PC-3 (cell line): ENCODE measurements at regions not wholly inside any gene's neighbourhood (a gene's known extent, or its start where the extent isn't known, plus 50 kb on each side); places are given as distances from the start of the nearest gene placed in this dataset.

Experiments
- ATAC-seq: fragments of 200-7000 bp; cut with Tn5 transposase; 2 replicates; pipeline ENCODE4 v1.9.1; 2020; ENCODE audit warnings: mild to moderate bottlenecking, moderate library complexity
- BruUV-seq: library from RNA; stranded (reverse); fragments of 400-500 nt; replicated peaks from 2 replicates; lab custom pipeline; 2021; lab: Mats Ljungman, UMichigan
- CTCF ChIA-PET: fragments of 300-600 bp; sonication (Branson Sonifier 250); formaldehyde crosslinking; loops from one replicate; lab custom pipeline; 2022; ENCODE audit warnings: antibody characterized with exemption; lab: Charles Lee
- POLR2A ChIA-PET: fragments of 300-600 bp; sonication (Branson Sonifier 250); formaldehyde crosslinking; loops from one replicate; lab custom pipeline; 2022; ENCODE audit warnings: antibody characterized with exemption; ENCODE audit not compliant: unreplicated experiment; lab: Charles Lee
- DNase-seq: peaks from one replicate; pipeline ENCODE4 v3.0.0-alpha.2; 2015
- H2AFZ ChIP-seq: fragments of 300-600 bp; sonication (generic); 2 replicates; pipeline ENCODE4 v1.6.0; 2016; ENCODE audit warnings: antibody characterized with exemption, low read length
- H3F3A ChIP-seq: fragments of 300-600 bp; sonication (generic); one replicate; pipeline ENCODE4 v1.6.0; 2017; ENCODE audit warnings: antibody characterized with exemption, low read length, control low read depth, mild to moderate bottlenecking; ENCODE audit not compliant: unreplicated experiment
- H3K27ac ChIP-seq: fragments of 300-600 bp; sonication (generic); 2 replicates; pipeline ENCODE4 v1.5.1; 2016; ENCODE audit warnings: mild to moderate bottlenecking, low read length
- H3K27me3 ChIP-seq: fragments of 300-600 bp; sonication (generic); 2 replicates; pipeline ENCODE4 v1.6.1; 2016; ENCODE audit warnings: low read length, mixed read lengths
- H3K36me3 ChIP-seq: fragments of 300-600 bp; sonication (generic); 2 replicates; pipeline ENCODE4 v1.6.1; 2016; ENCODE audit warnings: low read depth, mixed run types, low read length, mixed read lengths
- H3K4me1 ChIP-seq: fragments of 300-600 bp; sonication (generic); 2 replicates; pipeline ENCODE4 v1.5.1; 2016; ENCODE audit warnings: low read length; ENCODE audit not compliant: insufficient read depth
- H3K4me2 ChIP-seq: fragments of 300-600 bp; sonication (generic); 2 replicates; pipeline ENCODE4 v1.6.0; 2016; ENCODE audit warnings: low read length
- H3K4me3 ChIP-seq: fragments of 300-600 bp; sonication (generic); 2 replicates; pipeline ENCODE4 v1.5.1; 2016; ENCODE audit warnings: mild to moderate bottlenecking, low read length, mixed read lengths
- H3K79me2 ChIP-seq: fragments of 300-600 bp; sonication (generic); 2 replicates; pipeline ENCODE4 v1.6.1; 2017; ENCODE audit warnings: low read length, mixed read lengths
- H3K9ac ChIP-seq: fragments of 300-600 bp; sonication (generic); 2 replicates; pipeline ENCODE4 v1.6.0; 2016; ENCODE audit warnings: mild to moderate bottlenecking, low read length
- H3K9me2 ChIP-seq: fragments of 300-600 bp; sonication (generic); replicated peaks from 2 replicates; pipeline ENCODE4 v1.6.1; 2016; ENCODE audit warnings: mixed run types, low read length, mixed read lengths
- H3K9me3 ChIP-seq: fragments of 300-600 bp; sonication (generic); 2 replicates; pipeline ENCODE4 v1.6.1; 2016; ENCODE audit warnings: low read length, mixed read lengths
- H4K20me1 ChIP-seq: fragments of 300-600 bp; sonication (generic); 2 replicates; pipeline ENCODE4 v1.6.1; 2016; ENCODE audit warnings: low read length, mixed read lengths
- EZH2 ChIP-seq: fragments of 300-600 bp; sonication (generic); IDR thresholded peaks from one replicate; pipeline ENCODE4 v1.6.1; 2017; ENCODE audit warnings: antibody characterized with exemption, mild to moderate bottlenecking, low read length; ENCODE audit not compliant: unreplicated experiment
- EZH2phosphoT487 ChIP-seq: fragments of 300-600 bp; sonication (generic); IDR thresholded peaks from 2 replicates; pipeline ENCODE4 v1.6.1; 2018; ENCODE audit warnings: mild to moderate bottlenecking, antibody characterized with exemption, low read length, borderline replicate concordance
- intact Hi-C: fragments of 100-400 bp; cut with micrococcal nuclease; formaldehyde crosslinking; loops from 2 replicates; pipeline ENCODE4 v1.9.0; 2023
- TF ChIP-seq, protein P1 (sequence below): fragments of 300-600 bp; sonication (generic); conservative IDR thresholded peaks from 2 replicates; pipeline ENCODE4 v1.5.1; 2017; ENCODE audit warnings: antibody characterized with exemption, low read depth, mild to moderate bottlenecking, low read length

- no peak overlapping the region for H3K27ac ChIP-seq
- no peak overlapping the region for H3K4me3 ChIP-seq
- H4K20me1 ChIP-seq = no peaks in the 10 kb centered on the region
- H3K9me3 ChIP-seq = no peaks in the 10 kb centered on the region
- TF ChIP-seq, protein P1, sequence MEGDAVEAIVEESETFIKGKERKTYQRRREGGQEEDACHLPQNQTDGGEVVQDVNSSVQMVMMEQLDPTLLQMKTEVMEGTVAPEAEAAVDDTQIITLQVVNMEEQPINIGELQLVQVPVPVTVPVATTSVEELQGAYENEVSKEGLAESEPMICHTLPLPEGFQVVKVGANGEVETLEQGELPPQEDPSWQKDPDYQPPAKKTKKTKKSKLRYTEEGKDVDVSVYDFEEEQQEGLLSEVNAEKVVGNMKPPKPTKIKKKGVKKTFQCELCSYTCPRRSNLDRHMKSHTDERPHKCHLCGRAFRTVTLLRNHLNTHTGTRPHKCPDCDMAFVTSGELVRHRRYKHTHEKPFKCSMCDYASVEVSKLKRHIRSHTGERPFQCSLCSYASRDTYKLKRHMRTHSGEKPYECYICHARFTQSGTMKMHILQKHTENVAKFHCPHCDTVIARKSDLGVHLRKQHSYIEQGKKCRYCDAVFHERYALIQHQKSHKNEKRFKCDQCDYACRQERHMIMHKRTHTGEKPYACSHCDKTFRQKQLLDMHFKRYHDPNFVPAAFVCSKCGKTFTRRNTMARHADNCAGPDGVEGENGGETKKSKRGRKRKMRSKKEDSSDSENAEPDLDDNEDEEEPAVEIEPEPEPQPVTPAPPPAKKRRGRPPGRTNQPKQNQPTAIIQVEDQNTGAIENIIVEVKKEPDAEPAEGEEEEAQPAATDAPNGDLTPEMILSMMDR = no peak
- TF ChIP-seq EZH2 = no peak
- no peak overlapping the region for H2AFZ ChIP-seq
- H3K9ac ChIP-seq = no peak overlapping the region
- no peak overlapping the region for H3K4me2 ChIP-seq
- no peaks in the 10 kb centered on the region for H3K27me3 ChIP-seq
- H3K9me2 ChIP-seq = no peaks in the 10 kb centered on the region
- no peaks in the 10 kb centered on the region for H3K4me1 ChIP-seq
- no peaks in the 10 kb centered on the region for H3K36me3 ChIP-seq
- no peak for DNase-seq
- no peaks in the 10 kb centered on the region for H3K79me2 ChIP-seq
- no peaks in the 10 kb centered on the region for H3F3A ChIP-seq
- POLR2A ChIA-PET = no interaction called here
- no peak for ATAC-seq
- CTCF ChIA-PET = no interaction called here
- BruUV-seq = no TSS peak
- intact Hi-C loops = no loop called here
Observed at GRCh38 chr16:89040861-89041570, 52.6 kb upstream of the ACSF3 start.

DNA sequence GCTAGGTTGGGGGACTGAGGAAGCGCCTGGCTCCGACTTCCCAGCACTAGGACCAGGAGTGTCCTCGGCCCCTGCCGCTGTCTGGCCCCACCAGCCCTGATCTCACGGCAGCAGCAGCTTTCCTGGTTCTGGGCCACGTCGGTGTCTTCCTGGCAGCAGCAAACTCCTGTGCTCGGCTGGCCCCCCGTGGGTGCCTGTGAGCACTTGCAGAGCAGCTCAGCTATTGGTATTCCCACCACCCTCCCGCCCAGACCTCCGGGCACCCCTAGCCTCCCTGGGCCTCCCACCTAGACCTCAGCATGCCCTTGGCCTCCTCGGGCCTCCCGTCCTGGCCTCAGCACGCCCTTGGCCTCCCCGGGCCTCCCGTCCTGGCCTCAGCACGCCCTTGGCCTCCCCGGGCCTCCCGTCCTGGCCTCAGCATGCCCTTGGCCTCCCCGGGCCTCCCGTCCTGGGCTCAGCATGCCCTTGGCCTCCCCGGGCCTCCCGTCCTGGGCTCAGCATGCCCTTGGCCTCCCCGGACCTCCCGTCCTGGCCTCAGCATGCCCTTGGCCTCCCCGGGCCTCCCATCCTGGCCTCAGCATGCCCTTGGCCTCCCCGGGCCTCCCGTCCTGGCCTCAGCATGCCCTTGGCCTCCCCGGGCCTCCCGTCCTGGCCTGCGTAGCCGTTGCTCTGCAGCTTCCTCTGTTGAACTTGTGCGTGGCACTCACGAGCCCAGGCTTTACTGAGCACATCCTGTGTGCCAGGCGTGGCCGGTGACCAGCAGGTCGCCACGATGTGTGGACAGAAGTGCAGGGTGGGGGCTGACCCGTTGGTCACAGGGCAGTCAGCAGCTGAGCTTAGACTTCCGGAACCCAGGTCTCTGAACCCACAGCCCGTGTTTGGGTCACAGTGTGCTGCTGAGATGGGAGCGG, 51.8 kb upstream of the ACSF3 start:
- H3K4me2 ChIP-seq = no peak overlapping the region
- no peak overlapping the region for H2AFZ ChIP-seq
- DNase-seq (no peak), ATAC-seq (no peak)
- intact Hi-C loops = no loop called here
- H3K27ac ChIP-seq = no peak overlapping the region
- POLR2A ChIA-PET = no interaction called here
- H3K4me3 ChIP-seq = no peak overlapping the region
- CTCF ChIA-PET = no interaction called here
- no peaks in the 10 kb centered on the region for H3K4me1 ChIP-seq
- TF ChIP-seq, protein P1 = no peak
- TF ChIP-seq EZH2 = no peak
- no peak for TF ChIP-seq EZH2phosphoT487
- no peaks in the 10 kb centered on the region for H3K9me3 ChIP-seq
- no peaks in the 10 kb centered on the region for H3K27me3 ChIP-seq
- no peaks in the 10 kb centered on the region for H3F3A ChIP-seq
- no peak overlapping the region for H3K9ac ChIP-seq
- no peaks in the 10 kb centered on the region for H3K36me3 ChIP-seq
- no TSS peak for BruUV-seq
- no peaks in the 10 kb centered on the region for H3K9me2 ChIP-seq
- no peaks in the 10 kb centered on the region for H3K79me2 ChIP-seq
- no peaks in the 10 kb centered on the region for H4K20me1 ChIP-seq
